NCI-H2107 treated with DMSO at 0.1 percent for 48 hours (cell line): ENCODE measurements at regions not wholly inside any gene's neighbourhood (a gene's known extent, or its start where the extent isn't known, plus 50 kb on each side); places are given as distances from the start of the nearest gene placed in this dataset.
"Not testable (repeated sequence)": the region's sequence is repeated elsewhere in the genome, so short reads cannot be mapped to it uniquely, and the experiment has no call there.

ENCODE experiments used
- DNase-seq: peaks from one replicate; lab custom pipeline; 2025; ENCODE audit not compliant: unreplicated experiment; lab: John Stamatoyannopoulos, UW

- no peak for DNase-seq
Measured at GRCh38 chr18:33820517-33821371, 242.7 kb downstream of the ASXL3 start.

GRCh38 chr18:33819692-33820343 is 241.8 kb downstream of the ASXL3 start:
- not testable (repeated sequence) for DNase-seq

DNA sequence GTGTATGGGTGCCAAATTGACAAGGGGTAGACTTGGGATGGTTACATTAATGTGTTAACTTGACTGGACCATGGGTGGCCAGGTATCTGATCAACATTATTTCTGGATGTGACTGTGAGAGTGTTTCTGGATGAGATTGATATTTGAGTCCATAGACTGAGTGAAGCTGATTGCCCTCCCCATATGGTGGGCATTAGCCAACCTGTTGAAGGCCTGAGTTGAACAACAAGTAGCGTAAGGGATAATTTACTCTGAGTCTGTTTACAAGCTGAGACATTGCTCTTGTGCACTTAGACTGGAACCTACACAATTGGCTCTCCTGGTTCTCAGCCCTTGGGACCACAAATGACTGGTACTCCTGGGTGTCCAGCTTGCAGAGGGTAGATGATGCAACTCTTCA is 240.1 kb downstream of the ASXL3 start:
- DNase-seq: no peak

GRCh38 chr18:33817096-33817495 is 239.1 kb downstream of the ASXL3 start:
- no peak for DNase-seq

DNA sequence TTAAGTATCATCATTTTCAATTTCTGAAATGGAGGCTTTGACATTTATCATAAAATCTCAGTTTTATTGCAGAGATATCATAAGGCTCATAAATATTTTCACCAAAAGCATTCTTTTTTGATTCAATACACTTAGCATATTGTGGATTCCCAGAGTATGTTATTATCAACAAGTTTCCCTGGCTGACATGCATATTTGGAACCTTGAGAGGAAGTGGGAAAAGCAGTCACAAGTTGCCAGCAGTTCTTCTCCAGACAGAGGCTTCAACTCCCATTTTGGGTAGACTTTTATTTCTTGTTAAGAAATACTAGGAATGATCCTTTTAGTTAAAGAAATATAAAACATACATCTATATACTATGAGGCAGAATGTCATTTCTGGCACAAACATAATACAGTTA is 236.5 kb downstream of the ASXL3 start:
- DNase-seq: no peak

- DNase-seq: no peak
Measured at GRCh38 chr18:33812186-33812585, 234.2 kb downstream of the ASXL3 start.

- DNase-seq: peak; percentile 99
Measured at GRCh38 chr18:33805592-33805991, 227.6 kb downstream of the ASXL3 start.

- DNase-seq: no peak
Measured at GRCh38 chr18:33804258-33804657, 226.2 kb downstream of the ASXL3 start.

- no peak for DNase-seq
Measured at GRCh38 chr18:33803636-33804035, 225.6 kb downstream of the ASXL3 start.

DNA sequence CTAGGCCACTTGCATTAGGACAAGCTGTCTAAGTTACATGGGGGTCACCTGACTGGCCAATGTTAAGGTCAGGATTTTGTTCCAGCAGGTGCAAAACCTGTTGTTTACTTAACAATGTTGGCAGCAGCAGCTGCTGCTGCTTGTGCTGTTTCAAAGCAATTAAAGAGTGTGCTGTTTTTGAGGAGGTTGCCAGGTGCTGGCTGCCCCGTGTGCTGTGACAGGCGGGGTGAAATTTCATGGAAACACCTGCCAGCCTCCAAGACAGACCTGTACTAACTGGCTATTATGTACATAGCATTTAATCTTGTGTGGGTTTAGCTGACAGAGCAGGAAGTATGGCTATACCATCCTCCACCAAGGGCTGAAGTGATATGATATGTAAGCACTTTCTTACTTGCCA is 224.9 kb downstream of the ASXL3 start:
- no peak for DNase-seq
